ENCODE measurements at regions not wholly inside any gene's neighbourhood (a gene's known extent, or its start where the extent isn't known, plus 50 kb on each side); places are given as distances from the start of the nearest gene placed in this dataset.

- no peaks in the 10 kb centered on the region for H3K9me3 ChIP-seq
- no peaks in the 10 kb centered on the region for H3K4me1 ChIP-seq
- no peak for ATAC-seq
- H3K27ac ChIP-seq = no peak overlapping the region
- TF ChIP-seq CTCF (IDR thresholded peaks at IDR 0.05) (no peak), POLR2A (IDR thresholded peaks at IDR 0.05) (no peak), EP300 (IDR thresholded peaks at IDR 0.05) (no peak), POLR2AphosphoS5 (IDR thresholded peaks at IDR 0.05) (no peak)
- no peaks in the 10 kb centered on the region for H3K36me3 ChIP-seq
- WGBS, 2 donors (ENCODE audit: low coverage in 1 of 2) = 33 to 75% methylated on average over 3 to 4 of the region's 4 CpGs
- H3K4me3 ChIP-seq = no peak overlapping the region
- no peaks in the 10 kb centered on the region for H3K27me3 ChIP-seq
Measured at GRCh38 chr3:147730284-147730683, 321.1 kb downstream of the ZIC1 start.

DNA sequence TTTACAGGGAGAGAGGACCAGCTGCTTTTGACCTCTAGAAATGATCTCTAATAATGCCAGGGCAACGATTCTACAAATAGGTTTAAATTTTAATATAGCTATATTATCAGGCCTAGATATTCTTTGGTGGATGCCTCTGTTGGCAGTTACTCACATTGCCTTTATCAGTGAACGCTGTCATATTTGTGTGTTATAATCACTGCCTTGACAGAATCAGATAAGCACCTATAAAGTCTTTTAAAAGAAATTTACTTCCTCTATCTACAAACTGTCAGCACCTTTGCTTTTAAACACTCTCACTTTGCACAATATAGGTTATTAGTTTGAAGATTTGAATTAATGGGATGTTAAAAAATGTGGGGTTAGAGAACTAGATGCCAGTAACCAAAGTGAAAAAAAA lies 324.1 kb downstream of the ZIC1 start:
- no peak for TF ChIP-seq POLR2AphosphoS5 (IDR thresholded peaks at IDR 0.05)
- no peak for TF ChIP-seq CTCF (IDR thresholded peaks at IDR 0.05)
- no peak for TF ChIP-seq EP300 (IDR thresholded peaks at IDR 0.05)
- no peak for TF ChIP-seq POLR2A (IDR thresholded peaks at IDR 0.05)
- no peak overlapping the region for H3K4me3 ChIP-seq
- no peaks in the 10 kb centered on the region for H3K4me1 ChIP-seq
- H3K27me3 ChIP-seq = no peaks in the 10 kb centered on the region
- H3K9me3 ChIP-seq = no peaks in the 10 kb centered on the region
- no peak overlapping the region for H3K27ac ChIP-seq
- WGBS, 2 donors (ENCODE audit: low coverage in 1 of 2) = 58 to 67% methylated on average over 2 of the region's 2 CpGs
- H3K36me3 ChIP-seq = no peaks in the 10 kb centered on the region
- ATAC-seq = no peak

DNA sequence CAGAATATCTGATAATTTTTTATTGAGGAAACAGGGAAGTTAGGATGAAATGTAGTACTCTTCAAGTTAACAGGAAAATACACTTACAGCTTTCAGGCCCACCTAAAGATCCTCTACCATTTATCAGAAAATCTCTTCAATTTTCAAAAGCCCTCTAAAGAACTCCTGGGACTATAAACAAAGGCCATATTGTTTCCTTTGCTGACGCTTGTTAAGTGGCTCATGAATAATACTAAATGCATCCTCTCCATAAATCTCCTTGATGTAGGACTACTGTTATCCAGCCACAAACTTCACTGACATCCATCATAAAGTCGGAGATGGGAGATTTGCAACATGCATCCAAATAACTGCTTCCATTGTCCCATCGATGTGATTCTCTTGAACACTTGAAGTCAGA lies 326.5 kb downstream of the ZIC1 start:
- Histone ChIP-seq H3K27me3 (no peaks in the 10 kb centered on the region), H3K4me3 (no peak overlapping the region), H3K4me1 (no peaks in the 10 kb centered on the region), H3K36me3 (no peaks in the 10 kb centered on the region), H3K9me3 (no peaks in the 10 kb centered on the region), H3K27ac (no peak overlapping the region)
- TF ChIP-seq CTCF (IDR thresholded peaks at IDR 0.05) (no peak), POLR2A (IDR thresholded peaks at IDR 0.05) (no peak), EP300 (IDR thresholded peaks at IDR 0.05) (no peak), POLR2AphosphoS5 (IDR thresholded peaks at IDR 0.05) (no peak)
- ATAC-seq = no peak
- 49 to 64% methylated on average over 3 of the region's 3 CpGs for WGBS, 2 donors (ENCODE audit: low coverage in 1 of 2)

DNA sequence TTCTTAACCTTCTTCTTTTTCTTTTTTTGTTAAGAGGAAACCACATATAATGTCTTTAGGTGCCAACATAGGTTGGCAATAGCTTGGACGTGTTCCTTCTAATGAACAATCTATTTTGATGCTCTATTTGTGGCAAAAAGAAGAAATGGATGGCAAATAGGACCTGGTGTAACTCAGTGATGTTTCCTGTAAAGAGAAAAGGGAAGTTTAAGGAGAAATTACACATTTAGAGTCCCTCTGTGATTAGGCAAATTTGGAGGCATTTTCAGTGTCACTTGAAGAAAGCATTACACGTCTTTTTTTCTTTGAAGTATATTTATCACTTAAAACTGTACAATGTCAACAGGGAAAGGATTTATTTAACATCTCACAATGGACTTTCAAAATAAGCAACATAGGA lies 327.1 kb downstream of the ZIC1 start:
- Histone ChIP-seq H3K4me1 (no peaks in the 10 kb centered on the region), H3K4me3 (no peak overlapping the region), H3K9me3 (no peaks in the 10 kb centered on the region), H3K27ac (no peak overlapping the region), H3K36me3 (no peaks in the 10 kb centered on the region), H3K27me3 (no peaks in the 10 kb centered on the region)
- ATAC-seq = no peak
- no peak for TF ChIP-seq CTCF (IDR thresholded peaks at IDR 0.05)
- no peak for TF ChIP-seq EP300 (IDR thresholded peaks at IDR 0.05)
- no peak for TF ChIP-seq POLR2AphosphoS5 (IDR thresholded peaks at IDR 0.05)
- TF ChIP-seq POLR2A (IDR thresholded peaks at IDR 0.05) = no peak
- 44 to 59% methylated on average over 2 of the region's 2 CpGs for WGBS, 2 donors (ENCODE audit: low coverage in 1 of 2)

- Histone ChIP-seq H3K36me3 (no peaks in the 10 kb centered on the region), H3K4me1 (no peaks in the 10 kb centered on the region), H3K9me3 (no peaks in the 10 kb centered on the region), H3K4me3 (no peak overlapping the region), H3K27me3 (no peaks in the 10 kb centered on the region), H3K27ac (no peak overlapping the region)
- 74 to 83% methylated on average over 1 of the region's 1 CpG for WGBS, 2 donors (ENCODE audit: low coverage in 1 of 2)
- ATAC-seq = no peak
- TF ChIP-seq POLR2A (IDR thresholded peaks at IDR 0.05) (no peak), POLR2AphosphoS5 (IDR thresholded peaks at IDR 0.05) (no peak), CTCF (IDR thresholded peaks at IDR 0.05) (no peak), EP300 (IDR thresholded peaks at IDR 0.05) (no peak)
Measured at GRCh38 chr3:147737376-147737775, 328.2 kb downstream of the ZIC1 start.

Data from gastroesophageal sphincter (tissue), 4 donors.